HG02885 (cell line): ENCODE measurements at regions not wholly inside any gene's neighbourhood (a gene's known extent, or its start where the extent isn't known, plus 50 kb on each side); places are given as distances from the start of the nearest gene placed in this dataset.
A peak's percentile ranks its signal among the peaks of the same experiment; 100 is the strongest.

Experiments used
- ATAC-seq: cut with Tn5 transposase; IDR thresholded peaks from one replicate; pipeline ENCODE4 v1.9.1; 2021; ENCODE audit warnings: mild to moderate bottlenecking; ENCODE audit not compliant: unreplicated experiment, poor library complexity

- no peak for ATAC-seq
Observed at GRCh38 chr11:112630496-112630895, 330.7 kb upstream of the NCAM1 start.

GRCh38 chr11:112631333-112631732 lies 329.9 kb upstream of the NCAM1 start:
- peak; percentile 35 for ATAC-seq

- no peak for ATAC-seq
Observed at GRCh38 chr11:112632866-112633505, 328.2 kb upstream of the NCAM1 start.

GRCh38 chr11:112634551-112634950 lies 326.7 kb upstream of the NCAM1 start:
- no peak for ATAC-seq

- no peak for ATAC-seq
Observed at GRCh38 chr11:112634995-112635737, 326.1 kb upstream of the NCAM1 start.

- no peak for ATAC-seq
Observed at GRCh38 chr11:112637076-112637475, 324.1 kb upstream of the NCAM1 start.

- ATAC-seq, result no peak
Observed at GRCh38 chr11:112637876-112638275, 323.3 kb upstream of the NCAM1 start.

GRCh38 chr11:112639469-112639868 lies 321.8 kb upstream of the NCAM1 start:
- ATAC-seq, result no peak

- no peak for ATAC-seq
Observed at GRCh38 chr11:112643416-112643815, 317.8 kb upstream of the NCAM1 start.

GRCh38 chr11:112644410-112645131 lies 316.6 kb upstream of the NCAM1 start:
- peak; percentile 74 for ATAC-seq

GRCh38 chr11:112649856-112650255 lies 311.4 kb upstream of the NCAM1 start:
- ATAC-seq, result no peak

- no peak for ATAC-seq
Observed at GRCh38 chr11:112650527-112650926, 310.7 kb upstream of the NCAM1 start.

- ATAC-seq, result no peak
Observed at GRCh38 chr11:112651386-112651785, 309.8 kb upstream of the NCAM1 start.

- no peak for ATAC-seq
Observed at GRCh38 chr11:112652786-112653390, 308.3 kb upstream of the NCAM1 start.

- ATAC-seq, result no peak
Observed at GRCh38 chr11:112655371-112655770, 305.8 kb upstream of the NCAM1 start.

- ATAC-seq, result no peak
Observed at GRCh38 chr11:112656772-112657428, 304.3 kb upstream of the NCAM1 start.

- no peak for ATAC-seq
Observed at GRCh38 chr11:112658431-112658878, 302.8 kb upstream of the NCAM1 start.

GRCh38 chr11:112661146-112661545 lies 300.1 kb upstream of the NCAM1 start:
- ATAC-seq, result no peak

- ATAC-seq, result no peak
Observed at GRCh38 chr11:112661571-112661970, 299.6 kb upstream of the NCAM1 start.

- no peak for ATAC-seq
Observed at GRCh38 chr11:112662554-112662953, 298.7 kb upstream of the NCAM1 start.
